GM18867 (cell line): ENCODE measurements at regions not wholly inside any gene's neighbourhood (a gene's known extent, or its start where the extent isn't known, plus 50 kb on each side); places are given as distances from the start of the nearest gene placed in this dataset.

Source experiments
- ATAC-seq: cut with Tn5 transposase; IDR thresholded peaks from one replicate; pipeline ENCODE4 v1.9.1; 2021; ENCODE audit warnings: mild to moderate bottlenecking, moderate library complexity; ENCODE audit not compliant: unreplicated experiment

DNA sequence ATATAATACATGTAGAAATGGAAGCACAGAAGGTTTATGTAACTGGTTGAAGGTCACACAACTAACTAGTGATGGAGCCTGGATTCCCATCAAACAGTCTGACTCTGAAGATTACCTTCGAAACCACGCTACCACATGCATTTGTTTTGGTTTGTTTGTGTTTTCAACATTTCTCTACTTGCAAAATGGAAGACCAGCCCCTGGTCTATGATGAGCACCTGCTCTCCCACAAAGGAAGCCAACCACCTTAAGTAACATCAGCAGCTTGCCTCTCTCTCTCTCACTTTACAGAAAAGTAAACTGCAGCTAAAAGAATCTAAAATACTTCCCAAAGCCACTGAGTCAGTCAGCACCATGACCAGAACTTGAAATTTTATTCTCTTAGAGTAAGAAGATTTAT lies 186.9 kb upstream of the TMPO start:
- no peak for ATAC-seq

- no peak for ATAC-seq
Measured at GRCh38 chr12:98329589-98329988, 185.8 kb upstream of the TMPO start.

DNA sequence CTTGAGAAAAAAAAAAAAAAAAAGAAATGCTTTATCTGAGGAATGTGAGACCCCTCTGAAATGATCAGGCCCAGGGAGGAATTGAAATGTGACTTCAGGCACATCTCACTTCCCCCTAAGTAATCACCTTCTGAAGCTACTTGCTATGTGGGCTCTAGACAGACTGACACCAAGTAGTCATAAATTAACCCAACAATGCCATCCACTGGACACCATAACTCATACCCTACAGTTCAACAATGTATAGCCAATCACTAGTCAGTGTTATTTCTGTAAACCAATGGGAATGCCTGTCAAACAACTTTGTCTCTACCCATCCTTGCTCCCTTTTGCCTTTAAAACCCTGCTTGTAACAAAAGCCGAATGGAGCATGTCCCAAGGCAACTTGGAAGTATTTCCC lies 182.7 kb upstream of the TMPO start:
- peak; percentile 74 for ATAC-seq

DNA sequence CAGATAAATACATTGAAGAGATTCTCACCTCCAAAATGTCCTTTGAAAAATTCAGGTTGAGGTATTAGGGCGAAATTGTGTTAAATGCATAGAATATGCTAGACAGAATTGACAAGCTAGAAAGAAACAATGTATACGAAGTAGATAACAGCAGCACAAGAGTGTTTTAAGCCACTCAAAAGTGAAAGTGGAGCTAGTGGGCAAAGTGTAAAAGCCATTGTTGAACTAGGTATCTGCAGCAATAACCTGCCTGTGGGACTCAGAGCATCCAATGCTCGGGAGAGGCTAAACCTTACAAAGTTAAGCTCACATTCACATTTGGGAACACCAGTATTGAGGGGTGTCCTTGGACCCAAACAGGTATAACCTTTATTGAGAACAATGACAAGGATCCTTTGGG lies 180.6 kb upstream of the TMPO start:
- no peak for ATAC-seq

DNA sequence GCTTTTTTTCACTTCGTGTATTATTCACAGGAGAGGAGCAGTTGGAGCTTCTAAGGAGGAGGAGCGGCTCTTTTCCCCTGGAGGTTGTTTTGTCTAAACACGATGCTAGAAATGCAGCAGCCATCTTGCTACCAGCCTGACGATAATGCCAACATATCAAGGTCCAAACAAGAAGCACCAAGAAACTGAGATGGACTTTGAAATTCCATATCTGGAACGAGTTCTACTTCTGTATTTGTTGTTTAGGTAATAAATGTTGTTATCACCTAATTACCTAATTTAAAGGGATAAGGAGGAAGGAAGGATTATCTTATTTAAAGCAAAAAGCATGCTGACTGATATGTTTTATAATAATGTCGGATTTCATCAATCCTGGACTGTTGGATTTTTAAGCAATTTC lies 174.4 kb upstream of the TMPO start:
- no peak for ATAC-seq

- no peak for ATAC-seq
Measured at GRCh38 chr12:98341732-98342131, 173.7 kb upstream of the TMPO start.

DNA sequence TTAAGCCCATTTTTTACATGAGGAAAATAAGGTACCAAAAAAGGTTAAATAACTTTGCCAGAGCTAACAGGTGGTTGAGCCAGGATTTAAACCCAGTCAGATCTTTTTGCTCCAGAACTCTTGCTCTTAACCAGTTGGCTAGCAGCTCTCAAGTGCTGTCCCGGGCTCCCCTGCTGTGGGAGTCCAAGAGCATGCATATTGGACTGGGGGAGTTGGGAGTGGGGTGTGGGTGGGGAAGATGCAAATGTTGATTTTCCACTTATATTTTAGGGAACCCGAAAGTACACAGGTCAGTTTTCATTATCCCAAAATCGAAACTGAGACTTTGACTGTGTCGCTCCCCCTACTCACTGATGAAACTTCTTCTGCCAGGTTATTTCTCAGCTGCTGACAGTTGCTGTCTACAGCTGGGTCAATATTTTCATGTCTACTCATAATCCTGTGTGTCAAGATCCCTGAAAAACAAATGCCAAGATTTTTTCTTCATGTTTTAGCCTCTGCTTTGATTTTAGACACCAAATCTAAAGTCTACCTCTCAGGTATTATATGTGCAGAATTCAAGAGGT lies 172.3 kb upstream of the TMPO start:
- no peak for ATAC-seq

GRCh38 chr12:98344046-98344930 lies 171.1 kb upstream of the TMPO start:
- no peak for ATAC-seq

DNA sequence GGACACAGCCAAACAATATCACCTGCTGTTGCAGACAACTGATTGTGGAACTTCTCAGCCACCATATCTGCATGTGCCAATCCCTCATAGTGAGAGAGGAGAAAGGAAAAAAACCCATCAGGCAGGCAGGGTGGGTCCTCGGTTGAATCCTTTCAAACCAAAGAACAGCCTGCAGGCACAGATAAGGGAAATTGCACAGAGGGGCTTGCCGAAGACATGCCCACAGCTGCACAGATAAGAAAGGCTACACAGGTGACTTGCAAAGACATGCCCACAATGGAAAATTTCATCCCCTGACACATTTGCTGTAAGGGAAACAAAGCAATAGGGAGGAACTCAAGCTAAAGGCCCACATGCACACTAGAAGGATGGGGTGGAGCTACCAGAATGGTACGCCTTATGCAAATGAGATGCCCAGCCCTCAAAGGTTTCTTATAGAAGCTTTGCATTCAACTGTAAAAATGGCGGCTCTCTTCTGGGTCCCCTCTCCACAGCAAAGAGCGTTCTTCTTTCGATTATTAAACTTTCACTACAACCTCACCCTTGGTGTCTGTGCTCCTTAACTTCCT lies 170.0 kb upstream of the TMPO start:
- no peak for ATAC-seq

- ATAC-seq, result no peak
Measured at GRCh38 chr12:98351089-98351488, 164.3 kb upstream of the TMPO start.

DNA sequence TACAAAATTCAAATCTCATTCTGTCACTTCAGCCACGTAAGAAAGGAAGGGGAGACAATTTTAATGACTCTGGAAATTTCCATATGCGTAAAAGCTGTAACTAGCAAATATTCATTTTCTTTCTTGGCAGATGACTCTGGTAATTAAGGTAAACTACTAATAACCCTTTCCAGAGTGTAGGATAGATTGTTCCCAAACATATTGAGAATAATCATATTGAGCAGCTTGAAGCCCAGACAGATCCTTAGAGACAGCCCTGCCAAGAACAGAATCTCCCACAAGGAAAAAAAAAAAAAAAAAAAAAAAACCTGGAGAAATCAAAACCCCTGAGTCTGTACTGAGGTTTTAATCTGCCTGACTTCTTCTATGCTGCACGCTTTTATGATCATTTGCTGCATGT lies 163.6 kb upstream of the TMPO start:
- ATAC-seq, result no peak

GRCh38 chr12:98352218-98352811 lies 163.1 kb upstream of the TMPO start:
- peak; percentile 66 for ATAC-seq

- ATAC-seq, result no peak
Measured at GRCh38 chr12:98352835-98353234, 162.6 kb upstream of the TMPO start.

GRCh38 chr12:98354520-98355035 lies 160.8 kb upstream of the TMPO start:
- no peak for ATAC-seq

- no peak for ATAC-seq
Measured at GRCh38 chr12:98355322-98355721, 160.1 kb upstream of the TMPO start.

DNA sequence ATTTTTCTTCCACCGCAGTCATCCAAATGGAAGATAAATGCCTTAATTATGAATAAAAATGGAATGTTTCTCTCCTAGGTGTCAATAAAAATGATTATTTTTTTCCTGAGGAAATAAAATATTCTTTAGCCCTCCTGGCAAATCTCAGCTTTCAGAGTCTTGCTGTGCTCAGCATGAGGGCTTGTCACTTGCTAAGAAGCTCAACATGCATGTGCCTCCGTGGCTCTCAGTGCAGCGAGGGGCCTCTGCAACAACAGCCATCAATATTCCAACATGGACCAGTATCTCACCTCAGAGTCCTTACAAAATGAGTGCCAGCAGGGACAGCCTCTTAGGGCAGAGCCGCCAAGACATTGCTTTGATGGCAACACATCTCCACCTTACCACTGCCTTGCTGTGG lies 159.5 kb upstream of the TMPO start:
- ATAC-seq, result no peak

DNA sequence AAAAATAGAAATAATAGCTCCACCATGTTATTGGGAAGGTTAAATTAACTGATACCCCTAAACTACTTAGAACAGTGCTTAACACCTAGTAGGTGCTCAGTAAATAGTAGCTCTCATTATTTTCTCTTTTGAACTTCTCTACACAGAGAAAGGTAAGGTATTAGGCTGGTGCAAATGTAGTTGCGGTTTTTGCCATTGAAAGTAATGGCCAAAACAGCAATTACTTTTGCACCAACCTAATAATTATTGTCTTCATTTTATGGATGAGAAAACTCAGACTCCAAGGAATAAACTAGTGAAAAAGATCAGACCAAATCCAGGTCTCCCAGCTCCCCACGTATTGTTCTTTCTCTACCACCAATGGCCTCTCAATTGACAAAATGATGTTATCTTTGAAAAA lies 157.2 kb upstream of the TMPO start:
- ATAC-seq, result no peak

DNA sequence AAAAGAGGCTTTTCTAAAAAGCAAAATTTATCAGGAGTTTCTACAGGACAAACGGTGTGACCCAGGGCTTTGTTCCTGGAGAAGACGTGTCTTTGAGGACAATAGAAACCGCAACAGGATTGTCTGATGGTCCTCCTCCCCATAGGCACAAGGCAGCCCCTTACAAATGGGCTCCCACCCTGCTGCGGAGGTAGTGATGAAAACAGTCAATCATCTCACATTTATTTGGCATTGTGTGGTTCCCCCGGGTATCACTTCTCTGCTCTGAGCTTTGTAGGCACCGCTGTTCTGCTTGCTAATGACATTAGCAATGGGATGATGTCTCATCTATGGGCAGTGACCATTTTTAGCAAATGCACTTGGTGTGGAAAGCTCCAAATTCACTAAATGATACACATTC lies 155.5 kb upstream of the TMPO start:
- ATAC-seq, result no peak

- ATAC-seq, result no peak
Measured at GRCh38 chr12:98360401-98360800, 155.0 kb upstream of the TMPO start.

DNA sequence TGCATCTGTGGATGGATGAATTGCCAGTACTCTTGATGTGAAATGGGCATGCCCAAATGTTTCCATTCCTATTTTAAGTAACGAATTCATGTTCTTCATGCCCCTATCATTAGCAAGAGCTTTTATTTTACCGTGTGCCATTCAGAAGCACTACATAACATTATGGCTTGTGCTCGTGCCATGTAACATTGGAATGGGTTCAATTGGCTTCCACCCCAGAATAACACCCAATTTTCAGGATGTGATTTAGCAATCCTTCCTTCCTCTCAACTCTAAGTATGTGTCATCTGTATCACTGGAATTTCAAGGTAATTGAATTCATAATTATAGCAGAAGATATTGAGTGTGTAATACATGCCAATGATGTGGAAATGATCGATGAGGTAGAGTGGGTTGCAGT lies 145.8 kb upstream of the TMPO start:
- ATAC-seq, result no peak

- ATAC-seq, result no peak
Measured at GRCh38 chr12:98370976-98371375, 144.4 kb upstream of the TMPO start.

- ATAC-seq, result no peak
Measured at GRCh38 chr12:98371419-98371818, 144.0 kb upstream of the TMPO start.
